Fibroblast of lung (primary cell): ENCODE measurements at regions not wholly inside any gene's neighbourhood (a gene's known extent, or its start where the extent isn't known, plus 50 kb on each side); places are given as distances from the start of the nearest gene placed in this dataset.
"Not testable (repeated sequence)": the region's sequence is repeated elsewhere in the genome, so short reads cannot be mapped to it uniquely, and the experiment has no call there.

Experiments
- CTCF ChIP-seq, 2 donors: IDR thresholded peaks in 1 of 2; conservative IDR thresholded peaks in 1 of 2; 1 replicate in 1 of 2; 2 replicates in 1 of 2; pipeline ENCODE4 v1.5.1; 2011 to 2012; ENCODE audit warnings: low read length in 2 of 2, control low read depth in 1 of 2, inconsistent platforms in 1 of 2, low read depth in 1 of 2, mild to moderate bottlenecking in 1 of 2
- EZH2 ChIP-seq: IDR thresholded peaks from 2 replicates; pipeline ENCODE4 v1.5.1; 2012; ENCODE audit warnings: low read length, control low read depth, mild to moderate bottlenecking; ENCODE audit errors: missing control alignments

- TF ChIP-seq CTCF (conservative IDR thresholded peaks at IDR 0.05 in 1 of 2, IDR thresholded peaks at IDR 0.05 in 1 of 2; ENCODE audit: low read depth in 1 of 2, low read length in 2 of 2); EZH2: not testable (repeated sequence)
These were observed 57.8 kb upstream of the NBPF8 start for GRCh38 chr1:120357046-120357445.
